ENCODE measurements at regions not wholly inside any gene's neighbourhood (a gene's known extent, or its start where the extent isn't known, plus 50 kb on each side); places are given as distances from the start of the nearest gene placed in this dataset.
A peak's percentile ranks its signal among the peaks of the same experiment; 100 is the strongest.

DNA sequence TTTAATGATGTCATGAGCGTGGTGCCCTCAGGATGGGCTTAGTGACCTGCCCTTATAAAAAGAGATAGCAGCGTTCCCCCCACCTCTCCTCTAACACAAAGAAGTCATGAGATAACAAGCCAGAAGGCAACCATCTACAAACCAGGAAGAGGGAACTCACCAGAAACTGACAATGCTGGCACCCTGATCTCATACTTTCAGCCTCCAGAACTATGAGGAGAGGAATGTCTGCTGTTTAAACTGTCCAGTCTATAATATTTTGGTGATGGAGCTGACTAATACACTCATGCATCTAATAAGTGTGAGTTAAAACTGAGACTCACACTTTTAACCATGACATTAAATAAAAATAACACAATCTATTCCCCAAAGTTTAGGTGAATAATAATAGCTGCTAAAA is 156.1 kb upstream of the SPEF2 start:
- no peaks in the 10 kb centered on the region for H3K4me1 Mint-ChIP-seq
- no peak for DNase-seq
- H3K9me3 Mint-ChIP-seq, result peaks cover 8 to 10% of the 10 kb centered on the region in 2 donors
- ATAC-seq, result no peak
- H3K27ac Mint-ChIP-seq, result no peak overlapping the region
- no peak overlapping the region for H3K4me3 Mint-ChIP-seq
- H3K27me3 Mint-ChIP-seq, result no peaks in the 10 kb centered on the region

DNA sequence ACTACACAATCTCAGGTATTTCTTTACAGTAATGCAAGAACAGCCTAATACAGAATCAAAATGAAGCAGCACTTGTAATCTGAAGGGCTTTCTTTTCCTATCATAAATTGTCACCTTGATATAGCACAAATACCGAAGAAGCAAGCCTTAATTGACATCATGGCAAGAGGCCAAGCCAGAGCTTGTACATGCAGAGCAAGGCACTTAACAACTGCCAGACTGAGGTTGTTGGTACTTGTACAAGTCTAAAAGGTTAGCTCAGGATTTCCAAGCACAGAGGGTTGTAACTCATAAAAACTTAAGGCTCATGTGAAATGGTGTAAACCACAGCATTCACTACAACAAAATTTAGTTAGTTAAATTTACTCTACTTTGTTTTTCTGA is 158.8 kb upstream of the SPEF2 start:
- Mint-ChIP-seq H3K27ac (no peak overlapping the region), H3K4me1 (no peaks in the 10 kb centered on the region), H3K4me3 (no peak overlapping the region), H3K9me3 (peaks cover 10 to 14% of the 10 kb centered on the region in 2 donors), H3K27me3 (no peaks in the 10 kb centered on the region)
- no peak for ATAC-seq
- DNase-seq, result no peak

DNA sequence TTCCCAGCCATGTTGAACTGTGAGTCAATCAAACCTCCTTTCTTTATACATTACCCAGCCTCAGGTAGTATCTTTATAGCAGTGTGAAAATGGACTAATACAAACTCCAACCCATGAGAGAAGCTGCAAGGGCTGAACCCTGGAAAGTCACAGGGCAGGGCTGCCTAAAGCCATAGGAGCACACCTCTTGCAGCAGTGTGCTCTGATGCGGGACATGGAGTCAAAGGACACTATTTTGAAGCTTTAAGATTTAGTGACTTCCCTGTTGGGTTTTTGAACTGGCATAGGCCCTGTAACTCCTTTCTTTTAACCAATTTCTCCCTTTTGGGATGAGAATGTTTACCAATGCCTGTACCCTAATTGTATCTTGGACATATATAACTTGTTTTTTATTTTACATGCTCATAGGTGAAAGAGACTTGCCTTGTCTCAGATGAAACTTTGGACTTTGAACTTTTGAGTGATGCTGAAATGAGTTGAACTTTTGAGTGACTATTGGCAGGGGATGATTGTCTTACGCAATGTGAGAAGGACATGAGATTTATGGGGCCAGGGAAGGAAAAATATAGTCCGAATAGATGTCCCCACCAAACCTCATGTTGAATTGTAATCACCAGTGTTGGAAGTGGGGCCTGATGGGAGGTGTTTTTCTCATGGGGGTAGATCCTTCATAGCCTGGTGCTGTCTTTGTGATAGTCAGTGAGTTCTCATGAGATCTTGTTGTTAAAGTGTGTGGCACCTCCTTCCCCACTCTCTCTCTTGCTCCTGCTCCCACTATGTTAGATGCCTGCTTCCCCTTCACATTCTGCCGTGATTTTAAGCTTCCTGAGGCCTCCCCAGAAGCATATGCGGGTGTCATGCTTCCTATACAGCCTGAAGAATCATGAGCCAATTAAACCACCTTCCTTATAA is 159.5 kb upstream of the SPEF2 start:
- no peak overlapping the region for H3K4me3 Mint-ChIP-seq
- H3K27ac Mint-ChIP-seq, result no peak overlapping the region
- ATAC-seq (no peak), DNase-seq (no peak)
- no peaks in the 10 kb centered on the region for H3K4me1 Mint-ChIP-seq
- no peaks in the 10 kb centered on the region for H3K27me3 Mint-ChIP-seq
- peaks cover 10 to 14% of the 10 kb centered on the region in 2 donors for H3K9me3 Mint-ChIP-seq

DNA sequence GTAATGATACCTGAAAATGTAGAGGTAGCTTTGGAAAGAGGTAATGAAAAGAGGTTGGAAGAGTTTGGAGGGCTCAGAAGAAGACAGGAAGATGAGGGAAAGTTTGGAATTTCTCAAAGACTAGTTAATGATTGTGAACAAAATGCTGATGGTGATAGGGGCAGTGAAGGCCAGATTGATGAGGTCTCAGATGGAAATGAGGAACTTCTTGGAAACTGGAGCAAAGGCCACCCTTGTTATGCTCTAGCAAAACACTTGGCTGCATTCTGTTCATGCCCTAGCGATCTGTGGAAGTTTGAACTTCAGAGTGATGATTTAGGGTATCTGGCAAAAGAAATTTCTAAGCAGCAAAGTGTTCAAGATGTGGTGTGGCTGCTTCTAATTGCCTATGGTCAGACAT is 161.2 kb upstream of the SPEF2 start:
- ATAC-seq (no peak), DNase-seq (no peak)
- Mint-ChIP-seq H3K9me3 (peaks cover 10 to 14% of the 10 kb centered on the region in 2 donors), H3K4me1 (no peaks in the 10 kb centered on the region), H3K4me3 (no peak overlapping the region), H3K27me3 (no peaks in the 10 kb centered on the region), H3K27ac (no peak overlapping the region)

DNA sequence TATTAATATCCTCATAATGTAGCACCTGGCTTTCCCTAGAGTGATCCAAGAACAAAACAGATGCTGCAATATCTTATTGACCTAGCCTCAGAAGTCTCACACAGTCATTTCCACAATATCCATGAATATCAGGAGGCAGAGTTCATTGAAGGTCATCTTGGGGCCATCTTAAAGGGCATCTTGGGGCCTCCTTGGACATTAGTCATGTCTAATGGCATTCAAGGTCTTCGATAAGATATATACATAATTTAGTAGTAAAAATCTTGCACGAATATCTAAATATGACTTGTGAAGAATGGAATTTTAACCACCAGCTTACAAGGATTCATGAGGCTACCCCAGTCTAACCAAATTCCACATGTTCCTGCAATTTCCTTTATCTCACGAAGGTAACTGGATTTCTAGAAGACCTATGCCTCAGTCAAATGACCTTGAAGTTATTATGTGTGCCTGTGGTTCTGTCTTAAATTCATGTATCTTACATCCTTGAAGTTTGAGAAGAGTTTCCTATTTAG is 163.6 kb upstream of the SPEF2 start:
- peaks cover 6% of the 10 kb centered on the region for H3K27me3 Mint-ChIP-seq
- H3K4me1 Mint-ChIP-seq, result no peaks in the 10 kb centered on the region
- no peak overlapping the region for H3K27ac Mint-ChIP-seq
- ATAC-seq (no peak), DNase-seq (no peak)
- no peak overlapping the region for H3K4me3 Mint-ChIP-seq
- peaks cover 23% of the 10 kb centered on the region in 2 donors for H3K9me3 Mint-ChIP-seq

DNA sequence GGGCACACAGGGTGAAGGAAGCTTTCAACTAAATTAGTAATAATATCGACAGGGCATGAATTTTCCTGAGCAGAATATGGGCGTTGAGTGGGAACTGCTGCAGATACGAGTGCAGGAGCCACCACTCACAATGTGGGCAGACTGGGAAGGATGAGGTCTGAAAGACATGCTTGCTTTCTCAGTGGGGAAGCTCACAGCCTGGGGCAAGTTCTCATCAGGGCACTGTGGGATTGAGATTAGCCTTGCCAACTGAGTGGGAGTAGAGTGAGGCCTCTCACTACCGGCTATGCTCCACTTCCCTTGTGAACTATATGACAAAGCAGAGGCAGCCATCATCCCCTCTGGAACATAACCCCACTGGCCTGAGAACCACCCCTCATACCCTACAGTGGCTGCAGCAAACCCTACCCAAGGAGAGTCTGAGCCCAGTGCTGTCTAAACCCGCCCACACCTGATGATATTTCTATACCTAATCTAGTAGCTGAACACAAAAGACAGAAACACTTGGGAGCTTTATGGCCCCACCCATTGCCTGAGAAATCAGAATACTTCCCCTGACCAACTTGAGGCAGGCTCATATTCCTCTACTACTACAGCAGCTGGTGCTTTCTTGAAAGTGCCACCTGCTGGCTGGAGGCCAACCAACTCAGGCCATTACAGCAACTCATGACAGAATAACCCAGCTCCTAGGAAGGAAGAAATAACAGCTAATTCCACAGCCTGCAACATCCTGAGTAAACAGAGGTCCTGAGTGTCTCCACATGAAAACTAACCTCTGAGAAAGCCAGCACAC is 173.7 kb upstream of the SPEF2 start:
- no peak overlapping the region for H3K4me3 Mint-ChIP-seq
- no peaks in the 10 kb centered on the region for H3K4me1 Mint-ChIP-seq
- peaks cover 0 to 19% of the 10 kb centered on the region in 2 donors for H3K9me3 Mint-ChIP-seq
- peaks cover 20% of the 10 kb centered on the region for H3K27me3 Mint-ChIP-seq
- DNase-seq (no peak), ATAC-seq (no peak)
- peak overlapping the region in 1 of 2 donors; percentile 50 for H3K27ac Mint-ChIP-seq

DNA sequence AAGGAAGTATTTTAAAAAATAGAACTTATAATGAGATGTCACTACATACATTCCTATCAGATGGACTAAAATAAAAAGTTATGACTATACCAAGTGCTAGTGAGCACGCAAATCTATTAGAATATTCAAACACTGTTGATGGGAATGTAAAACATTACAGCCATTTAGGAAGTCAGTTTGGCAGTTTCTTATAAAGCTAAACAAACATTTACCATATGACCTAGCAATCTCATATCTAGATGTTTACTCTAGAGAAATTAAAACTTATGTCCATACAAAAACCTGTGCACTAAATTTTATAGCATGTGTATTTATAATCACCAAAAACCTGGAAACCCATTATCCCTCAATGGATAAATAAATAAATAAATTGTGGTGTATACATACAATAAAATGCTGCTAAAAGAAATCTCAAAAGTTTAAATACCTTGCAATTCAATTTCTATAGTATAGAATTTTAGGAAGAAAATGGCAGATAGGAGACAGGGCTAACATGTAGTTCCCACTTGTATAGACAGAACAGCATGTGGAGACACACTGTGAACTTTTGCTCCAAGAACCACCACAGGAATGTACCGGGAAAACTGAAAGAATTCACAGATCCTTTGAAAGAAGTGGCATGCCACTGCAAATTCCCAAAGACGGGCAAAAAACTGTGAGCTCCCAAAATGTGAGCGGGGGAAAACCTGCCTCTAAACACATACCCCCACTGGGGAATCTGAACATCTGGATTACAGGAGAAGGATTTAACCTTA is 174.6 kb upstream of the SPEF2 start:
- no peak overlapping the region for H3K4me3 Mint-ChIP-seq
- DNase-seq, result no peak
- H3K27me3 Mint-ChIP-seq, result peaks cover 29% of the 10 kb centered on the region
- no peak overlapping the region for H3K27ac Mint-ChIP-seq
- H3K4me1 Mint-ChIP-seq, result no peaks in the 10 kb centered on the region
- no peak for ATAC-seq
- H3K9me3 Mint-ChIP-seq, result peaks cover 0 to 13% of the 10 kb centered on the region in 2 donors

DNA sequence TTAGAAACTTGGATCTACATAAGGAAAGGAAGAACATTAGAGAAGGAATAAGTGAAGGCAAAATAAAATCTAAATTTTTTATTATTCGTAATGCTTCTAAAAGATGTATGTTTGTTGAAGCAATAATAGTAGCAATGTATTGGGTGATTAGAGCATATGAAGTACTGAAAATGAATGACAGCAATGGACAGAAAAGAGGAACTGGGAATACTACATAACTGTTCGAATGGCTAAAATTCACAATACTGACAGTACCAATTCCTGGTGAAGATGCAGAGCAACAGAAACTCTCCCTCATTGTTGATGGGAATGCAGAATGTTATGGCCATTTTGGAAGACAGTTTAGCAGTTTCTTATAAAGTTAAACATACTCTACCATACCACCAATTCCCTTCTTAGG is 177.3 kb upstream of the SPEF2 start:
- no peak for ATAC-seq

DNA sequence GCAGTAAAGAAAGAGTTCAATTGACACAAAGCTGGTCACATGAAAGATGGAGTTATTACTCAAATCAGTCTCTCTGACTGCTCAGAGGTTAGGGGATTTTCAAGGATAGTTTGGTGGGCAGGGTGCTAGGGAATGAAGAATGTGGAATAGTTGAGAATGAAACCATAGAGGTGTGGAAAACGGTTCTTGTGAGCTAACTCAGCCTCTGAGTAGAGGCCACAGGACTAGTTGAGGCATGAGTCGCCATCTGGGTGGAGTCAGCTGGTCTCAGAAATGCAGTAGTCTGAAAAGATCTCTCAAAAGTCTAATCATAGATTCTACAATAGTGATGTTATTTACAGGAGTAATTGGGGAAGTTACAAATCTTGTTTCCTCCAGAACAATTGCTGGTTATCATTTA is 178.9 kb upstream of the SPEF2 start:
- no peaks in the 10 kb centered on the region for H3K4me1 Mint-ChIP-seq
- H3K9me3 Mint-ChIP-seq, result no peaks in the 10 kb centered on the region
- DNase-seq (no peak), ATAC-seq (peak; percentile 42)
- H3K27me3 Mint-ChIP-seq, result peaks cover 41% of the 10 kb centered on the region
- H3K4me3 Mint-ChIP-seq, result no peak overlapping the region
- H3K27ac Mint-ChIP-seq, result no peak overlapping the region

More for the DNA sequence above, 177.3 kb upstream of the SPEF2 start:
- Mint-ChIP-seq H3K27me3 (peaks cover 32% of the 10 kb centered on the region), H3K4me3 (no peak overlapping the region), H3K9me3 (peaks cover 0 to 5% of the 10 kb centered on the region in 2 donors), H3K27ac (no peak overlapping the region), H3K4me1 (no peaks in the 10 kb centered on the region)
- DNase-seq, result no peak

DNA sequence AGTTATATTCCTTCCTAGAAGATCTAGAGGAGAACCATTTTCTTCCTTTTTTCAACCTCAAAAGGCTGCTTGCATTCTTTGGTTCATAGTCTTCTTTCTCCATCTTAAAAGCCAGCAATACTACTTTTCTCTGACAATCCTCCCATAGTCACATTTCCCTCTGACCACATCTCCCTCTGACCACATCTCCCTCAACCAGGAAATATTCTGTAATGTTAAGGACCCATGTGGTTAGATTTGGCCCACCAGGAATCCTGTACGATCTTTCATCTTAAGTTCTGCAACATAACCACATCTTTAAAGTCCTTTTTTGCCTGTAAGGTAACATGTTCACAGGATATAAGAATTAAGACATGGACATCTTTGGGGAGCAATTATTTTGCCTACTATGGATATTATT is 179.4 kb upstream of the SPEF2 start:
- Mint-ChIP-seq H3K4me1 (no peaks in the 10 kb centered on the region), H3K27me3 (peaks cover 41% of the 10 kb centered on the region), H3K27ac (no peak overlapping the region), H3K4me3 (no peak overlapping the region), H3K9me3 (no peaks in the 10 kb centered on the region)
- DNase-seq, result no peak
- no peak for ATAC-seq

DNA sequence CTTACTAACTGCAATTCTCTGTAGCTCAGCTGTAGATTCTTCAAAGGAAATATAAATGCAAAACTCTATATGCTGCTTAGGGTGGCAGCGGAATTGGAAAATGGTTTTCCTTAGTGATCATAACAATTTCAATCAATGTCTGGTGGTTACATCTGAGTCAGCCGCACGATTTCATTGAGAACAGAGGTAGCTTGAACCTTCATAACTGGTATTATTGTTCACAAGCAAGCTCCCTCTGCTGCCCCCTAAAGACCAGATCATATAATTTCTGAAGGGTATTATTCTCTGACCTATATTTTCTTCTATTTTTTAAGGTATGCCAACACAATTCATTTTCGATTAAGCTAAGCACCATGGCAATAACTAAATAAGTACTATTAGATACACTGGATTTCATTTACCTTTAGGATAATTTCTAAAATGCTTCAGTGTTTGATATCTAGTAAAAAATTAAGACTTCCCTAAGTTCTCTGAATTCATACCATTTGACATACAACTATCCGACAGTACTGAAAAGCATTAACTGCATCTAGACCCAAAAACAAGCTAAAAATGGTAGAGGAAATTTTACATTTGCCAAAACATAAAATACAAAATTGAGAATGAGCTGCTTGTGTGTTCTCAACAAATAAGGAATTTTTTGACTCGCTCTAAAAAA is 181.1 kb upstream of the SPEF2 start:
- DNase-seq (no peak), ATAC-seq (no peak)
- Mint-ChIP-seq H3K4me1 (no peaks in the 10 kb centered on the region), H3K4me3 (no peak overlapping the region), H3K27ac (no peak overlapping the region), H3K27me3 (peaks cover 51% of the 10 kb centered on the region), H3K9me3 (no peaks in the 10 kb centered on the region)

DNA sequence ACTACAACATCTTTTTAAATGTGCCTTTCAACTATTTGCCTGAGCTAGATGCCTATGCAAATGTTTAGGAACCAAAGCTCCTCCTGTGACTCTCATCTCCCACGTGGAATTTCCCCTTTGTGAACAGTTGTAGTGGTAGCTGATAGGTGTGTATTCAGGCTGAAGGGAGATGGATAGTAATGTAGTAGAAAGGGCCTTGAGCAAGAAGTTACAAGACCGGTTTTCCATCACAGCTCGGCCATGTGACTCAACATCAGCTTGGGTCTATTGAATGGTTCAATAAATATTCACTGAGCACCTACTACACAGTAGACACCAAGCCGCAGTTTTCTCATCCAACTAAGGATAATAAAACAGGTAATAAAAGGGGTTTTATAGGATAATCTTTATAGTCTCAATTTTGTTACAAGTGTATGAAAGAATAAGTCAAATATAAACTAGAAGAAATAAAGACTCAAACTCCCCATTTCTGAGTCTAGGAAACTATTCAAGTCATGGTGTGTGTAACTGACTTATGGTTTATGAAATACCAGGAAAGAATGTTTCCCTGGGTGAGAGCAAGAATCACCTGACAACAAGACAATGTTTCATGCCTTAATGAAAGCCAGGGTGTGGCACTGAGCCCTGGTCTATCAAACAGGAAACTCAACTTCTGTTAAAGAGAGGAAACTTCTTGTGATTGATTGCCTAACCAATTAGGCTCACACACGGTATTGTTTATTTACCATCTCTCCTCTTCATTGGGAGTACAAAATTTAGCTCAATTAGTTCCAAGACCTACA is 187.1 kb upstream of the SPEF2 start:
- no peak for ATAC-seq
- peaks cover 38% of the 10 kb centered on the region for H3K27me3 Mint-ChIP-seq
- no peaks in the 10 kb centered on the region for H3K4me1 Mint-ChIP-seq
- H3K27ac Mint-ChIP-seq, result no peak overlapping the region
- H3K4me3 Mint-ChIP-seq, result no peak overlapping the region
- H3K9me3 Mint-ChIP-seq, result no peaks in the 10 kb centered on the region
- no peak for DNase-seq

DNA sequence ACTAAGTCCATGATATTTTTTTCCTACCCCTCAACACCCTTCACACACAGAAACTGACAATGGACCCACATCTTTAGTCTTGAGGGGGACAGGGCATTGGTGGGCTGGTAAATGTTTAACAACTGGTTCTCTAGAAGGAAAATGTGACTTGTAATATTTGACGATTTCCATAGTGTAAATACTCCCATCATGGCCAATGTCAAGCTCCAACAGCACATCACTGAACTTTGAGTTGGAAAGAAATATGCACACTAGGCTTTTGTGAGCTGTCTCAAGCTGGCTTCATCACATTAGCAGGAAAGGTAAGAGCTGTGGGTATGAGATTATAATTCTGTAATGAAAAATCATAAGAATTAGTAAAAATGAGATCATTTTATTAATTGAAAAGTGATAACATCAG is 189.9 kb upstream of the PRLR start:
- Mint-ChIP-seq H3K27ac (no peak overlapping the region), H3K4me3 (no peak overlapping the region), H3K9me3 (no peaks in the 10 kb centered on the region), H3K27me3 (peaks cover 27% of the 10 kb centered on the region), H3K4me1 (no peaks in the 10 kb centered on the region)
- DNase-seq, result no peak
- no peak for ATAC-seq

DNA sequence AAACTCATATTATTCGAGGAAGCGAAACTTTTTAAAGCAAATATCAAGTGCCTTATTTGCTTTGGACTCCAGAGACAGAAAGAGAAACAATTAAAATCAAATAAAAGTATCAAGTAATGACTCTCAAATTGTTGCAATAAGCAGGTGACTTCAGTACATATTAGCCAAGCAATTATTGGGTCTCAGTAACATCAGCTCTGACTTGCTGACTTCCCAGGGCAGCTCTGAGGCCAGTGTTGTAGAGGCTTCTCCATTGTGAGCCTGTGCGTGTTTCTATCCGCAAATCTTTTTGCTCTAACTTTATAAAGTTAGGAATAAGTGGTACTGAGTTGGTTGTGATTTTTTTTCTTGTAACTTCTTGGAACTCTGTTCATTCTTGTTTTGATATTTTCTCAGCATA is 186.8 kb upstream of the PRLR start:
- Mint-ChIP-seq H3K27me3 (peaks cover 10% of the 10 kb centered on the region), H3K27ac (peak overlapping the region in 1 of 2 donors; percentile 73), H3K4me3 (no peak overlapping the region), H3K9me3 (peaks cover 7 to 10% of the 10 kb centered on the region in 2 donors), H3K4me1 (no peaks in the 10 kb centered on the region)
- DNase-seq (no peak), ATAC-seq (no peak)
